HG03095 (cell line): ENCODE measurements at regions not wholly inside any gene's neighbourhood (a gene's known extent, or its start where the extent isn't known, plus 50 kb on each side); places are given as distances from the start of the nearest gene placed in this dataset.

Source experiments
- ATAC-seq: cut with Tn5 transposase; IDR thresholded peaks from one replicate; pipeline ENCODE4 v1.9.1; 2021; ENCODE audit warnings: moderate library complexity; ENCODE audit not compliant: unreplicated experiment

GRCh38 chr1:201681375-201681774, 142.4 kb downstream of the NAV1 start:
- ATAC-seq: no peak

GRCh38 chr1:201682964-201683363, 144.0 kb downstream of the NAV1 start:
- no peak for ATAC-seq

GRCh38 chr1:201683397-201683796, 144.5 kb downstream of the NAV1 start:
- ATAC-seq: no peak

- ATAC-seq: no peak
Measured at GRCh38 chr1:201685485-201685884, 143.5 kb upstream of the IPO9 start.

GRCh38 chr1:201686714-201687455, 142.1 kb upstream of the IPO9 start:
- no peak for ATAC-seq

GRCh38 chr1:201688514-201688913, 140.4 kb upstream of the IPO9 start:
- no peak for ATAC-seq

GRCh38 chr1:201689647-201690046, 139.3 kb upstream of the IPO9 start:
- no peak for ATAC-seq

GRCh38 chr1:201690528-201690927, 138.4 kb upstream of the IPO9 start:
- no peak for ATAC-seq

- ATAC-seq: no peak
Measured at GRCh38 chr1:201691716-201692554, 137.0 kb upstream of the IPO9 start.

- no peak for ATAC-seq
Measured at GRCh38 chr1:201692555-201693394, 136.2 kb upstream of the IPO9 start.

GRCh38 chr1:201693890-201694607, 134.9 kb upstream of the IPO9 start:
- ATAC-seq: no peak

GRCh38 chr1:201694608-201695335, 134.2 kb upstream of the IPO9 start:
- no peak for ATAC-seq

- no peak for ATAC-seq
Measured at GRCh38 chr1:201695607-201696006, 133.3 kb upstream of the IPO9 start.

- no peak for ATAC-seq
Measured at GRCh38 chr1:201696217-201696761, 132.7 kb upstream of the IPO9 start.

GRCh38 chr1:201697174-201697573, 131.8 kb upstream of the IPO9 start:
- no peak for ATAC-seq

GRCh38 chr1:201701831-201702230, 127.1 kb upstream of the IPO9 start:
- no peak for ATAC-seq

- ATAC-seq: no peak
Measured at GRCh38 chr1:201702936-201703335, 126.0 kb upstream of the IPO9 start.

GRCh38 chr1:201703621-201704438, 125.1 kb upstream of the IPO9 start:
- peak; percentile 68 for ATAC-seq

- no peak for ATAC-seq
Measured at GRCh38 chr1:201704439-201704792, 124.5 kb upstream of the IPO9 start.
